ENCODE measurements at regions not wholly inside any gene's neighbourhood (a gene's known extent, or its start where the extent isn't known, plus 50 kb on each side); places are given as distances from the start of the nearest gene placed in this dataset.

GRCh38 chrX:3448563-3448962 is 102.1 kb upstream of the MXRA5 start:
- TF ChIP-seq ZNF416 (tag by site-specific recombination; IDR thresholded peaks at IDR 0.05): no peak
- no peak for TF ChIP-seq CTCF (tag by site-specific recombination; IDR thresholded peaks at IDR 0.05)
- no peak for TF ChIP-seq ZNF404 (tag by site-specific recombination; IDR thresholded peaks at IDR 0.05)
- TF ChIP-seq ZNF777 (tag by site-specific recombination; IDR thresholded peaks at IDR 0.05; ENCODE audit: borderline replicate concordance): no peak
- no peak for TF ChIP-seq ELK4 (IDR thresholded peaks at IDR 0.05; ENCODE audit: borderline replicate concordance, low read depth, low read length)
